ENCODE measurements at regions not wholly inside any gene's neighbourhood (a gene's known extent, or its start where the extent isn't known, plus 50 kb on each side); places are given as distances from the start of the nearest gene placed in this dataset.

- H3K4me1 ChIP-seq (ENCODE audit: control insufficient read depth in 4 of 4, insufficient read depth in 4 of 4, low read length in 3 of 4), result peaks cover 0 to 1% (median 1%) of the 10 kb centered on the region in 4 donors
- H3K27me3 ChIP-seq (ENCODE audit: control insufficient read depth in 4 of 4, insufficient read depth in 4 of 4, low read length in 3 of 4), result peaks cover 0 to 9% (median 0%) of the 10 kb centered on the region in 4 donors
- H3K9me3 ChIP-seq (ENCODE audit: control insufficient read depth in 4 of 4, low read length in 3 of 4), result no peaks in the 10 kb centered on the region
- no peak for DNase-seq (ENCODE audit: low spot score)
- no peaks in the 10 kb centered on the region for H3K36me3 ChIP-seq (ENCODE audit: control insufficient read depth in 4 of 4, insufficient read depth in 3 of 4, low read depth in 1 of 4, low read length in 3 of 4)
- H3K27ac ChIP-seq (ENCODE audit: low read depth in 1 of 2, low read length in 2 of 2), result no peak overlapping the region
- WGBS, result 92% methylated on average over 1 of the region's 1 CpG
- TF ChIP-seq YY1 (IDR thresholded peaks at IDR 0.05) (no peak), RXRA (IDR thresholded peaks at IDR 0.05) (no peak), SP1 (IDR thresholded peaks at IDR 0.05) (no peak), FOXA2 (IDR thresholded peaks at IDR 0.05) (no peak), GABPA (IDR thresholded peaks at IDR 0.05 in 1 of 2, conservative IDR thresholded peaks at IDR 0.05 in 1 of 2) (no peak), RAD21 (IDR thresholded peaks at IDR 0.05) (no peak), NR2F2 (IDR thresholded peaks at IDR 0.05) (no peak), FOXA1 (IDR thresholded peaks at IDR 0.05) (no peak), ZBTB33 (IDR thresholded peaks at IDR 0.05) (no peak), ATF3 (IDR thresholded peaks at IDR 0.05) (no peak), HNF4G (IDR thresholded peaks at IDR 0.05) (no peak)
- no peak overlapping the region for H3K9ac ChIP-seq (ENCODE audit: low read depth in 1 of 2, low read length in 2 of 2)
- no peak overlapping the region for H3K4me3 ChIP-seq (ENCODE audit: low read depth in 1 of 3, low read length in 3 of 3)
Measured at GRCh38 chr3:197371591-197372046, 73.2 kb upstream of the DLG1 start.

GRCh38 chr3:197369545-197369944 is 71.1 kb upstream of the DLG1 start:
- no peak for DNase-seq (ENCODE audit: low spot score)
- no peaks in the 10 kb centered on the region for H3K36me3 ChIP-seq (ENCODE audit: control insufficient read depth in 4 of 4, insufficient read depth in 3 of 4, low read depth in 1 of 4, low read length in 3 of 4)
- H3K9ac ChIP-seq (ENCODE audit: low read depth in 1 of 2, low read length in 2 of 2), result no peak overlapping the region
- no peaks in the 10 kb centered on the region for H3K4me1 ChIP-seq (ENCODE audit: control insufficient read depth in 4 of 4, insufficient read depth in 4 of 4, low read length in 3 of 4)
- no peaks in the 10 kb centered on the region for H3K9me3 ChIP-seq (ENCODE audit: control insufficient read depth in 4 of 4, low read length in 3 of 4)
- 90% methylated on average over 2 of the region's 2 CpGs for WGBS
- H3K4me3 ChIP-seq (ENCODE audit: low read depth in 1 of 3, low read length in 3 of 3), result no peak overlapping the region
- peaks cover 0 to 9% (median 0%) of the 10 kb centered on the region in 4 donors for H3K27me3 ChIP-seq (ENCODE audit: control insufficient read depth in 4 of 4, insufficient read depth in 4 of 4, low read length in 3 of 4)
- no peak for TF ChIP-seq FOXA2 (IDR thresholded peaks at IDR 0.05)
- no peak for TF ChIP-seq EGR1 (IDR thresholded peaks at IDR 0.05; ENCODE audit: low read depth in 2 of 2)
- TF ChIP-seq ATF3 (IDR thresholded peaks at IDR 0.05), result no peak
- no peak for TF ChIP-seq CTCF (IDR thresholded peaks at IDR 0.05; ENCODE audit: low read depth, low read length, missing input control)
- TF ChIP-seq TAF1 (conservative IDR thresholded peaks at IDR 0.05), result no peak
- TF ChIP-seq REST (IDR thresholded peaks at IDR 0.05), result no peak
- TF ChIP-seq YY1 (IDR thresholded peaks at IDR 0.05), result no peak
- no peak for TF ChIP-seq HNF4A (conservative IDR thresholded peaks at IDR 0.05)
- TF ChIP-seq ZBTB33 (IDR thresholded peaks at IDR 0.05), result no peak
- TF ChIP-seq NR2F2 (IDR thresholded peaks at IDR 0.05), result no peak
- no peak for TF ChIP-seq MAX (IDR thresholded peaks at IDR 0.05)
- TF ChIP-seq FOXA1 (IDR thresholded peaks at IDR 0.05), result no peak
- no peak for TF ChIP-seq GABPA (IDR thresholded peaks at IDR 0.05 in 1 of 2, conservative IDR thresholded peaks at IDR 0.05 in 1 of 2)
- TF ChIP-seq SP1 (IDR thresholded peaks at IDR 0.05), result no peak
- TF ChIP-seq HNF4G (IDR thresholded peaks at IDR 0.05), result no peak
- TF ChIP-seq JUND (IDR thresholded peaks at IDR 0.05), result no peak
- no peak for TF ChIP-seq RXRA (IDR thresholded peaks at IDR 0.05)
- TF ChIP-seq RAD21 (IDR thresholded peaks at IDR 0.05), result no peak
- H3K27ac ChIP-seq (ENCODE audit: low read depth in 1 of 2, low read length in 2 of 2), result no peak overlapping the region

All from liver (tissue), 8 donors.